Middle frontal gyrus (tissue), 1 donor: ENCODE measurements at regions not wholly inside any gene's neighbourhood (a gene's known extent, or its start where the extent isn't known, plus 50 kb on each side); places are given as distances from the start of the nearest gene placed in this dataset.

Experiments
- DNase-seq: peaks from one replicate; pipeline ENCODE4 v3.0.0-alpha.2; 2015; ENCODE audit warnings: low spot score; ENCODE audit errors: extremely low spot score

GRCh38 chr1:59141267-59141863, 155.5 kb upstream of the FGGY start:
- DNase-seq, result no peak

- DNase-seq, result no peak
Measured at GRCh38 chr1:59142311-59143132, 154.4 kb upstream of the FGGY start.

GRCh38 chr1:59143133-59143487, 153.8 kb upstream of the FGGY start:
- no peak for DNase-seq

GRCh38 chr1:59143811-59144210, 153.1 kb upstream of the FGGY start:
- DNase-seq, result no peak

DNA sequence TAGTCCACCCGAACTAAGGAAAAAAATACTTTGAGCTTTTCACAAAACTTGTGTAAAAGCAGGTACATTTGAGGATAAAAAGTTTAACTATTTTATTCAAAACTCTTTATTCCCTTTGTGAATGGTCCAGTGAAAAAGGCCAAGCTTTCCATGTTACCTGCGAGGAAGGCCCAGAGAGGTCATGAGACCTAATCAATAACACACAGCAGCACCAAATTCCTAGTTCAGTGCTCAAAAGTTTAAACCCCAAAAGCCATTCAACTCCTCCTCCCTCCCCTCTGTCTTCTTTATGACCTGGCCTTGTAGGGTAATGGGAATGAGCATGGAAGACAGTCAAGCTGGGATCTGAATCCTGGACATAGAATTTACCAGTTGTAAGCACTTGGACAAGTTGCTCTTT, 151.9 kb upstream of the FGGY start:
- DNase-seq, result no peak

GRCh38 chr1:59146056-59146455, 150.8 kb upstream of the FGGY start:
- DNase-seq, result no peak

DNA sequence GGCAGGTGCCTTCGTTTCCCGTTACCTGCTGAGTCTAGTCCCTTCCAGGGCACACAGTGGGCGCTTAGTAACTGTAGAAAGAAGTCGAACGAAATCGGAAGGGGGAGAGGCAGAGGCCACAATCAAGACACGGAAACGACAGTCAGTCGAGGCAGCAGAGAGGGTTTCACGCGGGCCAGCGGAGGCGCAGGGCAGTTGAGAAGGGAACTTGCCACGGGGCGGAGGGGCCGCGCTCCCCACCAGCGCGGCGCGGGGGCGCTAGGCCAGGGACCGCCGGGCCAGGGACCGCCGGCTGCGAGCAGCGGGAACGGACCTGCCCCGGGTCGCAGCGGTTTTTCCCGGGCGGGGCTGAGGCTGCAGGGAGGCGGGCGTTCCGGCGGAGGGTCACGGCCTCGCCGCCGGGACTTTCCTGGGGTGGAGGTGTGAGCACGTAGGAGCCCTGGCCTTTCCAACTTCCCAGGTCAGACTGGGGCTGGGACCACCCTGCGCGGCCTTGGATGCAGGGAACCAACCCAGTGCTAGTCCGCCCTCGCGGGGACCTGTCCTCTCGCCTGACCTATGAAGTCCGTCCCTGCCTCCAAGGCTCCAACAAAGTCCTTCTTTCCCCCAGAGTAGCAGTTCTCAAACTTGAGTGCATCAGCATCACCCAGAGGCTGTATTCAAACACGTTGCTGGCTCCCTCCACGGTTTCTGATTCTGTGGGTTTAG, 150.1 kb upstream of the FGGY start:
- no peak for DNase-seq

GRCh38 chr1:59149435-59149834, 147.5 kb upstream of the FGGY start:
- no peak for DNase-seq

- DNase-seq, result peak; percentile 8
Measured at GRCh38 chr1:59150577-59151386, 146.1 kb upstream of the FGGY start.

DNA sequence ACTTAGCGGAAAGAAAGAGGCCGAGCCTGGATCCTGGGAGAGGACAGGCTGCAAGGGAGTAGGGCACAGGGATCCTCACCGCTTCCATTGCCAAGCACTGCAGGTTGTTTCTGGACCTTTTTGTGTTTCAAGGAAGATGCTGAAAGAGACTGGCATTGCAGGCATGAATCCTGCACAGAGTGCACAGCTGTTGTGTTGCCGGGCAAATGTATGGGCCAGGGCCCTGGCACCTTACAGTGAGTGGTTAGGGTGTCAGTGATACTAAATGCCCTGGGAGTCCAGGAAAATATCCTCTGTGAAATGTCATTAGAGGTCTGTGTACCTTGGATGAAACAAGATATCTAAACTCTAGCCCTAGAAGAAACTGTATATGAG, 145.5 kb upstream of the FGGY start:
- no peak for DNase-seq

GRCh38 chr1:59151860-59152259, 145.0 kb upstream of the FGGY start:
- no peak for DNase-seq

DNA sequence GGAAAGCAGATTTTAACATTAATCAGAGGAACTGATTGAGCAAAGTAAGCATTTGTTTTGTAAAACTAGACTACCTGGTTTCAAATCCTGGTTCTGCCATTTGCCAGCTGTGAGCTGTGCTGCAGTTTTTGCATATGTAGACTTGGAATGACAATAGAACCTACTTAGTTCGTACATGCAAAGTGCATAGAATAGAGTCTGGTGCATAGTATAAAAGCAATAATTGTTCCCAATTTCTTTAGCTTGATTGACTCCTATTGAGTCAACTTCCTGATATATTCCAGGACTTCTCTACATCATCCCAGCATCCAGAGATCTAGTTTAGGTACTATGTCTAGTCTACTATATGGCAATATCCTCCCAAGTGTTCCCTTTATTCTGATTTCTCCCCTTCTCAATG, 144.4 kb upstream of the FGGY start:
- no peak for DNase-seq

DNA sequence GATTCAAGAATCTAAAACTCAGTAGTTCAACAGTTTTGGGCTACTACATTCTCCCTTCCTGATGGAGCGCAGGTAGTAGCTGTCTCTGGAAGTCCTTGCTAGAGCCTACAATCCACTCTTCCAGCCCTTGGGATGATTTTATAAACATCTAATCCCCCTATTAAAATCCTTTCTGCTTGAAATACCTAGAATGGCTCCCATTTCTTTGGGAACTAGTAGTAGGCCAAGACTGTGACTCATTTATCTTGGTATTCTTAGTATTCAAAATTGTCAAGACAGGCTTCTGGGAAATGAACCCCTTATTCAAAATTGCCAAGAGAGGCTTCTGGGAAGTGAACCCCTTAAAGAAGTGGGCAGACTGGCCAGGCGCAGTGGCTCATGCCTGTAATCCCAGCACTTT, 142.5 kb upstream of the FGGY start:
- DNase-seq, result no peak

DNA sequence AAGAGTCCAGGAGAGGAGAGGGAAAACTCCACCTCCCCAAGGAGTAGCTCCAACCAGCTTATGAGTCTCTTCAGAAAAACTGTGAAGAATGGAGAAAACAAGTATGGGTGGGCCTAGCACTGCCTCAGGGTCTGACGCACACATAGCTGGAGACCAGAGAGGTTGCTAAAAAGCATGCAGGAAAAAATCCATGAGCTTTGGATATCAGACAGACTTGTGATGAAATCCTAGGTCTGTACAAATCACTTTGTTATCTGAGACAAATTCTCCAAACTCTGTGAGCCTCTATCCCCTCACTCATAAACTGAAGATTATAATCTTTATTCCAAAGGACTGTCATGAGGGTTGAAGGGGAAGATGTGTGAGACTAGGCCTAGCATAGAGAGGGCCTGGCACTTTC, 141.5 kb upstream of the FGGY start:
- no peak for DNase-seq

DNA sequence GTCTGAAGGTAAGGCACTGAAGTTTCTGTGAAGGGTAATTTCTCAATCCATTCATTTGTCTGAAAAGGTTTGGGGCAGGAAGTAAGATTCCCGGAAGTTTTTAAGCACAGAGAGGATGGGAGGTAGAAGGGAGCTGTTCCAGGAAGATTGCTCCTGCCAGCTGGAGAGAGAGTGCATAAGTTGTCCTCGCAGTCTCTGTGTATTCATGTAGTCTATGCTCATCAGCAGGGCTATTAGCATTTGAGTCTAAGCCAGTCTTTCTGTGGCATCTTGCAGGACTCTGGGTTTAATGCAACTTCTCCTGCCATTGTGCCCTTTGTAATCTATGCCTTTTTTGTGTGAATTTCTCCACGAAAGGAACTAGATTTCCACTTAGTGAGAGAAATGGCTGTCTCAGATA, 140.8 kb upstream of the FGGY start:
- no peak for DNase-seq

GRCh38 chr1:59156526-59157199, 140.2 kb upstream of the FGGY start:
- no peak for DNase-seq

GRCh38 chr1:59158321-59158720, 138.6 kb upstream of the FGGY start:
- DNase-seq, result no peak

- DNase-seq, result no peak
Measured at GRCh38 chr1:59159557-59160203, 137.2 kb upstream of the FGGY start.

DNA sequence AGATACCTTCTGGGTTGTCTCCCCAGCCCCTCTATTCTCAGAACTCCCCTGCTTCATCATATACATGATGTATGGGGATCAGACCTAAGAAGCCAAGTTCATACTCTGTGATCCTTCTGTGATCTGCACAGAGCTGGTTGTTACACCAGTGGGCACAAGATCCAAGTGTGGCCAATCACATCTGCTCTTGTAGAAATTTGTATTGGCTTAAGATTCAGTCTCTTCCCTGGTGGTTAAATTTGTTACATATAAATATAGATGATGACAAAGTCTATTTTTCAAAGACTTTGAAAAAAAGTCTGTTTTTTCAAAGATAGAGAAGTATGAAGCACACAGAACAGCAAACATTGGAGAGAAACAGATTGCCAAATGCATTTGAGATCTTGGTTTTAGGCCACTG, 135.8 kb upstream of the FGGY start:
- no peak for DNase-seq

- no peak for DNase-seq
Measured at GRCh38 chr1:59162665-59163064, 134.2 kb upstream of the FGGY start.
